Fibroblast of the aortic adventitia (primary cell): ENCODE measurements at regions not wholly inside any gene's neighbourhood (a gene's known extent, or its start where the extent isn't known, plus 50 kb on each side); places are given as distances from the start of the nearest gene placed in this dataset.
"Not testable (repeated sequence)": the region's sequence is repeated elsewhere in the genome, so short reads cannot be mapped to it uniquely, and the experiment has no call there.

Source experiments
- DNase-seq: peaks from one replicate; pipeline ENCODE4 v3.0.0-alpha.2; 2010; ENCODE audit warnings: low read depth
- H3K4me3 ChIP-seq: 2 replicates; pipeline ENCODE4 v1.5.1; 2011; ENCODE audit warnings: low read depth, mild to moderate bottlenecking, control low read depth, low read length, moderate library complexity
- TF ChIP-seq, protein P1 (sequence below): IDR thresholded peaks from 2 replicates; pipeline ENCODE4 v1.5.1; 2011; ENCODE audit warnings: mild to moderate bottlenecking, low read length, control low read depth, inconsistent platforms; ENCODE audit not compliant: insufficient read depth

DNA sequence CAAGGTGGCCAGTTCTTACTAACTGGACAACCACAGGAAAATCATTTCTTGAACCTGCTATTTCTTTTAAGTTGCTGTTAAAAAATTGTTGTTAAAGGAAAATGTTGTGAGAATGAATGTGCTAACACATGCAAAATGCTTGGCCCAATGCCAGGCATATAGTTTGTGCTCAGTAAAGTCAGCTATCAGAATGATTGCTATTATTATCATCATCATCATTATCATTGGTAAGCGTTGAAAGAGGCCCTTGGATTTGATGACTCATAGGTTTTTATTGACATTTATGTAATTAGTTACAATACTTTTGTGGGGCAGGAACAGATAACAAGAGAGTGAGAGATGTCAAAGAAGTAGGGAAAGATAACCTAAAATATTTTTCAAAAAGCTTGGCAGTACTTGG, 394.2 kb upstream of the ZEB2 start:
- H3K4me3 ChIP-seq, result no peak overlapping the region
- no peak for DNase-seq
- TF ChIP-seq, protein P1, sequence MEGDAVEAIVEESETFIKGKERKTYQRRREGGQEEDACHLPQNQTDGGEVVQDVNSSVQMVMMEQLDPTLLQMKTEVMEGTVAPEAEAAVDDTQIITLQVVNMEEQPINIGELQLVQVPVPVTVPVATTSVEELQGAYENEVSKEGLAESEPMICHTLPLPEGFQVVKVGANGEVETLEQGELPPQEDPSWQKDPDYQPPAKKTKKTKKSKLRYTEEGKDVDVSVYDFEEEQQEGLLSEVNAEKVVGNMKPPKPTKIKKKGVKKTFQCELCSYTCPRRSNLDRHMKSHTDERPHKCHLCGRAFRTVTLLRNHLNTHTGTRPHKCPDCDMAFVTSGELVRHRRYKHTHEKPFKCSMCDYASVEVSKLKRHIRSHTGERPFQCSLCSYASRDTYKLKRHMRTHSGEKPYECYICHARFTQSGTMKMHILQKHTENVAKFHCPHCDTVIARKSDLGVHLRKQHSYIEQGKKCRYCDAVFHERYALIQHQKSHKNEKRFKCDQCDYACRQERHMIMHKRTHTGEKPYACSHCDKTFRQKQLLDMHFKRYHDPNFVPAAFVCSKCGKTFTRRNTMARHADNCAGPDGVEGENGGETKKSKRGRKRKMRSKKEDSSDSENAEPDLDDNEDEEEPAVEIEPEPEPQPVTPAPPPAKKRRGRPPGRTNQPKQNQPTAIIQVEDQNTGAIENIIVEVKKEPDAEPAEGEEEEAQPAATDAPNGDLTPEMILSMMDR, result no peak

DNA sequence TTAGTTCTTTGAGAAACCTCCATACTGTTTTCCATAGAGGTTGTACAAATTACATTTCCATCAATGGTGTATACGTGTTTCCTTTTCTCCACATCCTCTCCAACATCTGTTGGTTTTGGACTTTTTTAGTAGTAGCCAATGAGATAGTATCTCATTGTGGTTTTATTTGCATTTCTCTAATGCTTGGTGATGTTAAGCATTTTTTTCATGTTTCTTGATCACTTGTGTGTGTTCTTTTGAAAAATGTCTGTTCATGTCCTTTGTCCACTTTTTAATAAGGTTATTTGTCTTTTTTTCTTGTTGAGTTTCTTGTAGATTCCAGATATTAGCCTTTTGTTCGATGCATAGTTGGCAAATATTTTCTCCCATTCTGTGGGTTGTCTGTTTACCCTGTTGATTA, 392.3 kb upstream of the ZEB2 start:
- TF ChIP-seq, protein P1, result no peak
- DNase-seq, result no peak
- H3K4me3 ChIP-seq, result no peak overlapping the region

DNA sequence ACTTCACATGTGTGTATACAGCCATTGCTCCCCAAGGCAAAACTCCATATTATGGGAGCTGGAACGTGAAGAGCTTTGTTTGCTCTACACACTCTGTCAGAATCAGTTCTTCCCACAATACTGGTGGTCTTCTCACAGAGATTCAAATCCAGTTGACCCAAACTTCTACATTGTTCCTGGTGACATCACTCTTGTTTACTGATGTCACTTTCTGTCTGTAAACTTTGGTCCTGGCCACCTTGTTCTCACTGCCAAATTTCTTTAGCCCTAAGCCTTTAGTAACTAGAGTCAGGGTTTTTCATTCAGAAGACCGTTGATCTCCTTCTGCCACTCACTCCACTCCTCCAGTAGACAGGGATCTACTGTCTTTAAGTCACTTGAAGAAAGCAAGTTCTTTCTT, 386.0 kb upstream of the ZEB2 start:
- DNase-seq, result no peak
- no peak overlapping the region for H3K4me3 ChIP-seq
- TF ChIP-seq, protein P1, result no peak

DNA sequence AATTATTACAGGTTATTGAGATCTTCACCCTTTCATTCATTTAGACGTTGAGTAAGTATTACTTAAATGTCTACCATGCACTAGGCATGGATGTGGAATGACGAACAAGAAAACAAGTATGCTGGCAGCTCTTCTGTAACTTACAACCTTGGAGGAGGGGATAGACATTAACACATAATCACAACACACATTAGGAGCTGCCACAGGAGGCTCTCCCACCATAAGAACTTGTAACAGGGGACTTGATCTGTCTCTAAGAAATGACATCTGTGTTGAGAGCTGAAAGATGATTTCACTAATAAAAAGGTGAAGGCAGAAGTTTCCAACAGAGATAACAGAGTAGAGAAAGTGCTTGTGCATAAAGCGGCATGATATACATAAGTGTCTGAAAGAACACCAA, 384.7 kb upstream of the ZEB2 start:
- DNase-seq, result no peak
- TF ChIP-seq, protein P1, result no peak
- no peak overlapping the region for H3K4me3 ChIP-seq

DNA sequence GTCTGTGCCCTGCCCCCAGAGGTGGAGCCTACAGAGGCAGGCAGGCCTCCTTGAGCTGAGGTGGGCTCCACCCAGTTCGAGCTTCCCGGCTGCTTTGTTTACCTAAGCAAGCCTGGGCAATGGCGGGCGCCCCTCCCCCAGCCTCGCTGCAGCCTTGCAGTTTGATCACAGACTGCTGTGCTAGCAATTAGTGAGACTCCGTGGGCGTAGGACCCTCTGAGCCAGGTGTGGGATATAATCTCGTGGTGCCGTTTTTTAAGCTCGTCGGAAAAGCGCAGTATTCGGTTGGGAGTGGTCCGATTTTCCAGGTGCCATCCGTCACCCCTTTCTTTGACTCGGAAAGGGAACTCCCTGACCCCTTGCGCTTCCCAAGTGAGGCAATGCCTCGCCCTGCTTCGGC, 383.1 kb upstream of the ZEB2 start:
- not testable (repeated sequence) for H3K4me3 ChIP-seq, DNase-seq

DNA sequence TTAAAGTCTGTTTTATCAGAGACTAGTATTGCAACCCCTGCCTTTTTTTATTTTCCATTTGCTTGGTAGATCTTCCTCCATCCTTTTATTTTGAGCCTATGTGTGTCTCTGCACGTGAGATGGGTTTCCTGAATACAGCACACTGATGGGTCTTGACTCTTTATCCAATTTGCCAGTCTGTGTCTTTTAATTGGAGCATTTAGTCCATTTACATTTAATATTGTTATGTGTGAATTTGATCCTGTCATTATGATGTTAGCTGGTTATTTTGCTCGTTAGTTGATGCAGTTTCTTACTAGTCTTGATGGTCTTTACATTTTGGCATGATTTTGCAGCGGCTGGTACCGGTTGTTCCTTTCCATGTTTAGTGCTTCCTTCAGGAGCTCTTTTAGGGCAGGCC, 381.5 kb upstream of the ZEB2 start:
- not testable (repeated sequence) for DNase-seq, H3K4me3 ChIP-seq

DNA sequence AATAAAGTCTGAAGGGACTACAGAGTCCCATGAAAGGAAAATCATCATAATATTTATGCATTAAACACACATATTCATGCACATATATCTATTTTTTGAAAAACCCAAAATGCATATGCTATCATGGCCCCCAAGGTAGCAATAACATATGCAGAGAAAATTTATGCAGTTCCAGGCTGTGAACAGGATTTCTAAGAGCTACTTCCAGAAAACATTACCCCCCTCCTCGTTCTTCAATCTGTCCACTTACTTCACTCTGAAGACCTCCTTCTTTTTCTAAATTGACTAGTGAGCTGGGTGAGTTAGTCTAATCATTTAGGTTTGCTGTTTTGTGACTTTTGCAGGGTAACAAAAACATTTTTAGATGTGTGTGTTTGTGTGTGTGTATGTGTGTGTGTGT, 376.4 kb upstream of the ZEB2 start:
- H3K4me3 ChIP-seq, result no peak overlapping the region
- TF ChIP-seq, protein P1, result no peak
- DNase-seq, result no peak

DNA sequence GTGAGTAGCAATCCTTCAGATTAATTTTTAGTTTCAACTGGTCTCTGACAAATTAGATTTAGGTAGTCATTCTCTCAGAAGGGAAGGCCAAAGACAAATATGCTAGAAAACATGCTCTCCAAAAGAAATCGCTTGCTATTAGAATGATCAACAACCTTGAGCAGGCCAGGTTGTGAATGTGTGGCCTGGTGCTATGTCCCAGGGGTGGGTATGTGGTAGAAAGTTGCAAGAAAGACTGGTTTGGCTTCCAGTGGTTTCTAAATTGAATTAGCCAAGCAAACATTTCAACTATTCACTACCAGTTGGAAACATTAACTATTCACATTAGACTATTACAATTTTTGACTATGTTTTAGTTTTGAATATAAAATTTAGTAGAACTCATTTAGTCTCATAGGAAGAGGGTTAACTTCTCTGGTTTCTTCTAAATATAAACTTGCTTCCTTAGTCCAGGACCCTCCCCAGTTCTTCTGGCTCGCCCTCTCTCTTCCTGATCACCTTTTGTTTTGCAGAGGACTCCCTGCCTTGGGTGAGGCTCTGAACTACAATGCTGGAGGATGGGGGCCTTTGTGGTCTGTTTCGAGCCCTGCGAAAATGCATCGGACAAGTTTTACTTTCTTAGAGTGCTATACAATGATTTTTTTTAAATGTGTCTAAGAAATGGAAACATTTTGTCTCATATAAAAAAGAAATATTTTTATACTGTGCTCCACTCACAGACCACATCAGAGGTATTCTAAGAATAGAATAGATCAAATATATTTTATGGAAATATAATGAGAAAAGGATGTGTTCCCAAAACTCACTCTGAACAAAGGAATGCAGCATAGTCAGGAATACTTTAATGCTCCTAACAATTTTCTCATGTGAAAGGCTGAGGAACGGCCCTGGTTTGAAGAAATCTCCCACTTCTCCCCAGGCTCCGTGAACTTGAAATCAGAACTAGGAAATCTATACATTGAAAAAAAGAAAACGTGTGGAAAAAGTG, 375.0 kb upstream of the ZEB2 start:
- no peak for DNase-seq
- TF ChIP-seq, protein P1, result no peak
- H3K4me3 ChIP-seq, result no peak overlapping the region
